GM18907 (cell line): ENCODE measurements at regions not wholly inside any gene's neighbourhood (a gene's known extent, or its start where the extent isn't known, plus 50 kb on each side); places are given as distances from the start of the nearest gene placed in this dataset.
A peak's percentile ranks its signal among the peaks of the same experiment; 100 is the strongest.

ENCODE experiments used
- ATAC-seq: cut with Tn5 transposase; IDR thresholded peaks from one replicate; pipeline ENCODE4 v1.9.1; 2021; ENCODE audit warnings: mild to moderate bottlenecking, moderate library complexity; ENCODE audit not compliant: unreplicated experiment

GRCh38 chr9:95733741-95734666 is 141.5 kb upstream of the ERCC6L2 start:
- no peak for ATAC-seq

- ATAC-seq: no peak
These were observed 142.4 kb upstream of the ERCC6L2 start for GRCh38 chr9:95732802-95733688.

- no peak for ATAC-seq
These were observed 143.6 kb upstream of the ERCC6L2 start for GRCh38 chr9:95731876-95732275.

DNA sequence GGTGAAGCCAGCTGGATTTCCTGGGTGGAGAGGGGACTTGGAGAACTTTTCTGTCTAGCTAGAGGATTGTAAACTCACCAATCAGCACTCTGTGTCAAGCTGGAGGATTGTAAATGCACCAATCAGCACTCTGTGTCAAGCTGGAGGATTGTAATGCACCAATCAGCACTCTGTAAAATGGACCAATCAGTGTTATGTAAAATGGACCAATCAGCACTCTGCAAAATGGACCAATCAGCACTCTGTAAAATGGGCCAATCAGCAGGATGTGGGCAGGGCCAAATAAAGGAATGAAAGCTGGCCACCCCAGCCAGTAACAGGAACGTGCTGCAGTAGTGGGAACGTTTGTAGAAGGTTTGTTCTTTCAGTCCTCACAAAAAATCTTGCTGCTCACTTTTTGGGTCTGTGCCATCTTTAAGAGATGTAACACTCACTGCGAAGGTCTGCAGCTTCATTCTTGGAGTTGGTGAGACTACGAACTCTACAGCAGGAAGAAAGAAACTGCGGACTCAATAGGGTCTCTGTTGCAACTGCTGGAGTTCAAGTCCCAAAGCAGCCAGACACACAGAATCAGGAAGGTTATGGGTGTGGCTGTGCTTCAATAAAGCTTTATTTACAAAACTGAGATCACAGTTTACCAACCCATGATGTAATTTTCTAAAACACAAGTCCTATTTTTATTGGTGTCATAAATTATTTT is 145.7 kb upstream of the ERCC6L2 start:
- ATAC-seq: no peak

DNA sequence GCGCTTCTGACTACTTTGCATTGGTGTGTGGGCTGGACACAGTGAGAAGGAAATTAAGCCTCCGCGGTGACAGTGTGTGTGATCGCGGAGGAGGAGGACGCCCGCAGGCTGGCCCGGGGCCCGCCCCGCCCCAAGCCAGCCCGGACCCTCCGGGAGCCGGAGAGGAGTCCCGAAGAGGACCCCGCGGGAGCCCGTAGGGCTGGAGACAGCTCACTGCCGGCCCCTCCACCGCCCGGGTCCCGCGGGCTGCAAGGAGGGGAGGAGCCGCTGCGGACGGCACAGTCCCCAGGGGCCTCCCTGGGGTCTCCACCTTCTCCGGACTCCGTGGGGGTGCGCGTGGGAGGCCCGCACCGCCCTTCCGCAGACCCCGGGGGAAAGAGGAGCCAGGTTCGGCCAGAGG is 146.4 kb upstream of the ERCC6L2 start:
- no peak for ATAC-seq

GRCh38 chr9:95727947-95728520 is 147.5 kb upstream of the ERCC6L2 start:
- no peak for ATAC-seq

DNA sequence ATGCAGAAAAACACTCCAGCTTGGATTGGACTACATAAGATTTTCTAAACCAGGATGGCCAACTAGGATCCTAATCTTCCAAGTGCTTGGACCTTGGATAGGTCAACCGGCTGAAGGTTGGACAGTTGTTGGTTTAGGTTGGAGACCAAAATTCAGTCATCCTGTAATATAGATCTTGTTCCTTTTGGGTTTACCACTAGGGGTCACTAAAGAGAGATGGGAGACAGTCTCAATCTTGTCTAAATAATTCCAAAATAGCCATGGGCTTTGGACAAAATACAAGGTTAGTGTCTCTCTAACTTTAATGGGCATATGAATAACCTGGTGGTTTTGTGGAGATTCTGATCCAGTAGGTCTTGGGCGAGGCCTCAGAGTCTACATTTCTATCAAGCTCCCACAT is 148.7 kb upstream of the ERCC6L2 start:
- ATAC-seq: no peak

DNA sequence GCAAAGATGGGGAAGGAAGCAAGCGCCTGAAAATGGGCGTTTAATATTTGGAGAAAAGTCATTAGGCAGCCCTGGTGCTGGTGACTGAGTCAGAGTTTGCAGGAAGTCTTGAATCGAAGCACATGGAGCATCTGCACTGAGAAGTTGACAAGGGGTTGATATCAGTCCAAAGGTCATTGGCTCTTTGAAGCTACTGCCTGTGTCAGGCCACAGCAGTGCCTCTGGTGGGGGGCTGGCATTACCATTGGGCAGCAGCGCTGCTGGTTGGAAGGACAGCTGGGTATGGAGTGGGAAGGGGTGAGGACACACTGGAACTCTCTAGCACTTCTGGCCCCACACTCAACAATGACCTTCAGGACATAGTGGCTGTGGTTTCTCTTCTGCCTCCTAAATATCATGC is 150.4 kb upstream of the ERCC6L2 start:
- ATAC-seq: peak; percentile 15

DNA sequence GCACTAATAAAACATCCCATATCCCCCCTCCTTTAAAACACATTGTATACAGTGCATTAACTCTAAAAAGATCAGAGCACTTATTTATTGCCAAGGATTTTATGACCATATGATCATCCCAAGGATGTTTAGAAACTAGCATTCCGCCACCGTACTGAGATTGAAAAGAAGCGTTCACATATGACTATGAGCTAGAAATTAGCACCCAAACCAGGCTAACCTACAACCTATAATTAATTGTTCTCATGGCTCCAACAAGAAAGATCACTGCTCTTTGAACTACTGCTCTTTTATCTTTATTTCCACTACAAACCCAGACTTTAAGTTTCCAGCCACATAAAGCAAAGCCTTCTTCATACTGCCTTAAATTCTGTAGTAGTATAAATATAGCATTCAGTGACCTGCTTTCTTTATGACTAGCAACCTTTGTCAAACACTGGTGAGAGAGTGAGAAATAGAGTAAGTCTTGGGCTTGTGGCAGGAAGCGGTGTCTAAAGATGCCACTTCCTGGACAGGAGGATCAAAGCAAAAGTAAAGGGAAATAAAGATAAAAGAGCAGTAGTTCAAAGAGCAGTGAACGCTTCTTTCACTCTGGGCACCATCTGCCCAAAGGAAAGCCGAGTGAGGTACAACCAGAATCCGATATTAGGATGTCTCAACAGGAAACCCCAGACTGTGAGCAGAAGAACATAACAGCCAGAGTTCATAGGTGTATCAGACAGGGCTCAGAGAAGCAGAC is 151.1 kb upstream of the ERCC6L2 start:
- ATAC-seq: peak; percentile 93

DNA sequence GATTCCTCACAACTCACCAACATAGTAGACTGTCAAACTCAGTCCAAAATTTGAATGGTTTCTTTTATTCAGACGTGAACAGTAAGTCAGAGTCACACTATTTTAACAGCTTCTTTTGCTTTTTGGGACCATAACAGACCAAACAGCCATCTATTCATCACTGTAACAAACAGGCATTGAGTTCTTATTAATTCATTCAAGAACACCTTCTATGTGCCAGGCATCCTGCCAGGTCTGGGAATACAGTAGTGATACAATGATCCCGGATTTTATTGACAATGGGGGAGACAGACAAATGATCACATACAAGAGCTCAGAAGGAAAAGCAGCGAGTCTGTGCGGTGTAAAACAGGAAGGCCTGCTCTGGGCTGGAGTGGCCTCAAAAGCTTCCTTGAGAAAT is 153.3 kb upstream of the ERCC6L2 start:
- no peak for ATAC-seq

DNA sequence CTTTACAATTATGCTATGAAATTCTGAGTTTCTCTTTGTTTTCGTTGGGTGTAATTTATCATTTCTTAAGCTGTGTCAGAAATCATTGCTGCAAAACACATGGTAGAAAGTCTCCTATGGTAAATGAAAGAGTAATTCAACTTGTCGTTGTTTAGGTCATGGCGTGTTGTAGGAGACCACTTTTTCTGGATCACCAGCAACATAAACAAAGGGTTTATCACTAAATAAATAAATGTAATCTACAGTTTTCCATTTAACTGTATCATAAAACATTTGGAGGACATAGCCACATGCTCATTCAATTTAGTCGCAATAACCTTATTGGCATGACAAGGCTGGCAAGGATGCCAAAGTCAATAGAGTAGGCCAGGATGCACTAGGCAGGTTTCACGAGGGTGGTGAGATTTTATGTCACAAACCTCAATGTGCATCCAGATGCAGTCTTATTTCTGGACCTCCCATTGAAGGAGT is 154.4 kb upstream of the ERCC6L2 start:
- no peak for ATAC-seq

GRCh38 chr9:95720496-95720895 is 155.0 kb upstream of the ERCC6L2 start:
- no peak for ATAC-seq

DNA sequence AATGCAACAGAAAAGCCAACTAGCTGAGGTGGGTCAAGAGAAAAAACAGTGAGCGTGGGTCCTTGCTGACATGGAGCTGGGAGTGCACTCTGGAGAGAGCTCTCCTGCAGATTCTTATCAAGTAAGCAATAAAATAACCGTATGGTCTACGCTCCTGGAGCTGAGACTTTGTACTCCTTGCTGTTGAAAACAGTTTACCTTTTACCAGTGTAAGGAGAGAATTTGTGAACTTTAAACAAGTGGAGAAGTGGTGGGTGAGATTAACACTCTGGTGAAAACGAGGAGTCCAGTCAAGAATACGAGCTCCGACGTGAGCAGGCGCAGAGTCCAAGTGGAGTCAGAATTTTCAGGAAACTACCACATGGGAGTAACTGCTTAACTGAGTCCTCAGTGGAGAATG is 156.1 kb upstream of the ERCC6L2 start:
- no peak for ATAC-seq

DNA sequence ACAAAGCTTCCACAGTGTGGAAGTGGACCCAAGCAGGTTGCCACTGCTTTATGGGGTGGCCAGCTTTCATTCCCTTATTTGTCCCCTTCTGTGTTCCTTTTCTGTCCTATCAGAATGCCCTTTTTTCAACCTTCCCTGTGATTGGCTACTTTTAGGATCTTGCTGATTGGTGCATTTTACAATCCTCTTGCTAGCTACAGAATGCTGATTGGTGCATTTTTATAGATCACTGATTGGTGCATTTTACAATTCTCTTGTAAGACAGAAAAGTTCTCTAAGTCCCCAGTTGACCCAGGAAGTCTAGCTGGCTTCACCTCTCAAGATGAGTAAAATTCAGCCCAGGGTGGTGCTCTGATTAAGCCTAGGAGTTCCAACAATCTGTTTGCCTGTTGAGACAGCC is 157.2 kb upstream of the ERCC6L2 start:
- no peak for ATAC-seq

DNA sequence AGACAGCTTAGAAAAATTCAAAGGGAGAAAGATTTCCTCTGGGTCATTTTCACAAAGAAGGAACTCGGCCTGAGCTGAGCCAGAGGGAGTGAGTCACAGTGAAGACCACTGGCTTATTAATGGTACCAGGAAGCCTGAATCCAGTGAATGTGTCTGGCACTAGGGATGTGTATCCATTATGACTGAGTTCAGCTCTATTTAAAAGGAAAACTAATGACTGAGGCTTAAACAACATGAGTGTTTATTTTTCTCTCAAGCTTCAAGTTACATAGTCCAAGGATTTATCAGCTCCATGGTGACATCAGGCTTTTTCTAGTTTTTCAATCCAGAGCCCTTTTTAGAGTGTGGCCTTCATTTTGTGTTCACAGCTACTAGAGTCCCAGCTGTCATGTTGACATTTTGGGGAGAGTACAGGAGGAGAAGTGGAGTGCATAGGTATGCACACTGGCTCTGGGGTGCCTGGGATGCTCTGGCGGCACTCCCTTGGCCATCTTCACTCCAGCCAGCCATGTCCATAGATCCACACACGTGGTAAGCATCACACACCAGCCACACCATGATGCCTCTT is 159.5 kb upstream of the ERCC6L2 start:
- ATAC-seq: no peak

DNA sequence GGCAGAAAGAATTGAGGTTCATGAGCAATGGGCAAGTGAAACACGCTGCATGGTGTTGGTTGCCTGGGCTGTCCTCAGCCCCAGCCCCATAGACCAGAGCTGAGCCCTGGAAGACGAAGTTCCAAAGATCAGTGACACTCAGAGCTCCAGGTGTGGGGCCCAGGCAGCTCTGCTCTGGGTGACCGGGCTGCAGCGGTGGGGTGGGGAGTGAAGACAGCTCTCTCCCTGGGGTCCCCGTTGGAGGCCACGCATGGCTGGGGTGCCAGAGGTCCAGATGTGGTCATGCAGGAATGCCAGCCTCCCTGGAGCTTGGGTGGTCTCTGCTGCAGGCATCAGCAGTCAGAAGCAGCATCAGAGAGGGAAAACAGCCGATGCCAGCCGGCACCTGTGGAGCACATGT is 165.0 kb upstream of the ERCC6L2 start:
- no peak for ATAC-seq

DNA sequence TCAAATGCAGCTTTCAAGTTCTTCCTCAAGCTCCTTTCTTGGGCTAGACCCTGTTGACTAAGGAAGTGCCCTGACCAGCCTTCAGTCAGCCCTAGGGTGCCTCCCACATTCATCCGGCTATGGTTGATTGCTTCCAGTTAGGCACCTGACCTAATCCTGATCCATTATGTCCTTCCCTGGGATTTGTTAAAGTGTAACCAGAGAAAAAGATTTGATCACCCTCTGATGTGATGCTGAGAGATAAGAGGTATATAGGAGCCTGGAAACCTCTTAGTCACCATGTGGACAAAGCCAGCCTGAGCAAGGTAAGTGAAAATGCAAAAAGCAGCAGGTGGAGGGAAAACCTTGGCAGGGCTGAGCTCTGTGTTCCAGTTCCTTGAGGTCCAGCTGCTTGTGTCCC is 178.8 kb upstream of the ERCC6L2 start:
- ATAC-seq: no peak

- no peak for ATAC-seq
These were observed 174.7 kb upstream of the PTCH1 start for GRCh38 chr9:95691435-95691834.

DNA sequence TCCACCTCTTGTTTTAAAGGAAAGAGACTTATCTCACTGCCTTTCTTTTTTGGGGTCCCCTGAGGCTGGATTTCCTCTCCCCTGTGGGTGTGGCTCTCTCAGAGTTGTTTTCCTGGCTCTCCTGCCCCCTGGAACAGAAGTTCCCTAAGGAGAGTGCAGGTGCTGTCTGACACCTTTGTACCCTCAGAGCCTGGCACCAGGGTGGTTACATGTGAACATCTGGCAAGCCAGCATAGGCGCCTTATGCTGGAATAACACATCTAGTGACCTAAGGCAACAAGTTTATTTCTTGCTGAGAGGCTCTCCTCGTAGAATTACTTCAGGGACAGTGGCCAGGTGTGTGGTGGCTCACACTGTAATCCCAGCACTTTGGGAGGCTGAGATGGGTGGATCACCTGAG is 172.9 kb upstream of the PTCH1 start:
- no peak for ATAC-seq

GRCh38 chr9:95684516-95684915 is 167.7 kb upstream of the PTCH1 start:
- ATAC-seq: no peak
